IMR-90 (cell line): ENCODE measurements at regions not wholly inside any gene's neighbourhood (a gene's known extent, or its start where the extent isn't known, plus 50 kb on each side); places are given as distances from the start of the nearest gene placed in this dataset.

ENCODE experiments used
- ATAC-seq: fragments of 200-7000 bp; cut with Tn5 transposase; 2 replicates; pipeline ENCODE4 v1.9.1; 2020; ENCODE audit warnings: low read depth, mild to moderate bottlenecking, moderate library complexity
- BruUV-seq: library from RNA; stranded (reverse); fragments of 400-500 nt; replicated peaks from 2 replicates; lab custom pipeline; 2021; lab: Mats Ljungman, UMichigan
- CTCF ChIA-PET: fragments of 300-600 bp; formaldehyde crosslinking; extraction: SDS; loops from one replicate; lab custom pipeline; 2021; ENCODE audit warnings: antibody characterized with exemption; lab: Yijun Ruan, JAX
- POLR2A ChIA-PET: fragments of 300-600 bp; sonication (Branson Sonifier 250); formaldehyde crosslinking; loops from one replicate; lab custom pipeline; 2022; ENCODE audit warnings: antibody characterized with exemption; ENCODE audit not compliant: unreplicated experiment; lab: Charles Lee
- DNase-seq: peaks from one replicate; pipeline ENCODE4 v3.0.0; 2013
- H2AFZ ChIP-seq: replicated peaks from 2 replicates; pipeline ENCODE3; 2013; ENCODE audit warnings: low read length, mild to moderate bottlenecking; ENCODE audit not compliant: poor library complexity
- H2AK5ac ChIP-seq: 2 replicates; pipeline ENCODE4 v1.6.1; 2013; ENCODE audit warnings: low read depth, low read length, inconsistent platforms
- H2AK9ac ChIP-seq: replicated peaks from 2 replicates; pipeline ENCODE3; 2013; ENCODE audit warnings: mild to moderate bottlenecking, low read depth, low read length, moderate library complexity; ENCODE audit not compliant: poor library complexity
- H2BK120ac ChIP-seq: 2 replicates; pipeline ENCODE4 v1.6.1; 2013; ENCODE audit warnings: low read depth, low read length, inconsistent platforms
- H2BK15ac ChIP-seq: 3 replicates; pipeline ENCODE4 v1.6.1; 2013; ENCODE audit warnings: low read depth, low read length, inconsistent platforms
- H2BK20ac ChIP-seq: 2 replicates; pipeline ENCODE4 v1.6.1; 2013; ENCODE audit warnings: low read depth, mild to moderate bottlenecking, inconsistent platforms, low read length, moderate library complexity
- H2BK5ac ChIP-seq: 2 replicates; pipeline ENCODE4 v1.6.1; 2013; ENCODE audit warnings: mild to moderate bottlenecking, low read depth, low read length, inconsistent platforms; ENCODE audit not compliant: poor library complexity, severe bottlenecking
- H3K14ac ChIP-seq: replicated peaks from 2 replicates; pipeline ENCODE4 v1.6.1; 2013; ENCODE audit warnings: low read depth, low read length, inconsistent platforms
- H3K18ac ChIP-seq: 2 replicates; pipeline ENCODE4 v1.6.1; 2013; ENCODE audit warnings: low read depth, low read length, control low read depth
- H3K23ac ChIP-seq: 2 replicates; pipeline ENCODE4 v1.6.1; 2013; ENCODE audit warnings: low read depth, low read length, inconsistent platforms
- H3K27ac ChIP-seq: 2 replicates; pipeline ENCODE4 v1.5.1; 2013; ENCODE audit warnings: mild to moderate bottlenecking, control low read depth, low read length; ENCODE audit not compliant: insufficient read depth
- H3K27me3 ChIP-seq: 2 replicates; pipeline ENCODE4 v1.6.1; 2013; ENCODE audit warnings: low read length; ENCODE audit not compliant: control insufficient read depth, insufficient read depth
- H3K36me3 ChIP-seq: 2 replicates; pipeline ENCODE4 v1.6.1; 2013; ENCODE audit warnings: low read length, mixed read lengths; ENCODE audit not compliant: control insufficient read depth, insufficient read depth
- H3K4ac ChIP-seq: 2 replicates; pipeline ENCODE4 v1.6.1; 2013; ENCODE audit warnings: low read depth, low read length, inconsistent platforms
- H3K4me1 ChIP-seq: 2 replicates; pipeline ENCODE4 v1.6.1; 2013; ENCODE audit warnings: low read length, mixed read lengths; ENCODE audit not compliant: control insufficient read depth, insufficient read depth
- H3K4me2 ChIP-seq: 2 replicates; pipeline ENCODE4 v1.6.1; 2013; ENCODE audit warnings: low read depth, mild to moderate bottlenecking, control low read depth, low read length, moderate library complexity
- H3K4me3 ChIP-seq: 2 replicates; pipeline ENCODE4 v1.5.1; 2013; ENCODE audit warnings: low read depth, mild to moderate bottlenecking, control low read depth, low read length, moderate library complexity; ENCODE audit not compliant: insufficient read depth
- H3K56ac ChIP-seq: 2 replicates; pipeline ENCODE4 v1.6.1; 2013; ENCODE audit warnings: low read length, inconsistent platforms; ENCODE audit not compliant: insufficient read depth; ENCODE audit errors: extremely low read depth
- H3K79me1 ChIP-seq, 2 experiments: 2 replicates each; pipeline ENCODE4 v1.6.1; 2013; ENCODE audit warnings: low read length in 2 of 2, inconsistent platforms in 1 of 2, low read depth in 1 of 2
- H3K9ac ChIP-seq: 2 replicates; pipeline ENCODE4 v1.6.1; 2013; ENCODE audit warnings: low read depth, low read length, control low read depth
- H3K9me1 ChIP-seq: 2 replicates; pipeline ENCODE4 v1.6.1; 2013; ENCODE audit warnings: low read length, inconsistent platforms; ENCODE audit not compliant: insufficient read depth
- H3K9me3 ChIP-seq: 2 replicates; pipeline ENCODE4 v1.6.1; 2013; ENCODE audit warnings: low read length; ENCODE audit not compliant: control insufficient read depth, insufficient read depth
- H4K20me1 ChIP-seq: 2 replicates; pipeline ENCODE4 v1.6.1; 2013; ENCODE audit warnings: low read length, inconsistent platforms; ENCODE audit not compliant: insufficient read depth
- H4K5ac ChIP-seq: 2 replicates; pipeline ENCODE4 v1.6.1; 2013; ENCODE audit warnings: mild to moderate bottlenecking, low read depth, low read length, control low read depth
- H4K8ac ChIP-seq, 2 experiments: 2 replicates each; pipeline ENCODE4 v1.6.1; 2013; ENCODE audit warnings: low read depth in 2 of 2, low read length in 2 of 2, control low read depth in 1 of 2, inconsistent platforms in 1 of 2
- H4K91ac ChIP-seq: 2 replicates; pipeline ENCODE4 v1.6.1; 2013; ENCODE audit warnings: low read depth, low read length, inconsistent platforms; ENCODE audit not compliant: insufficient read depth
- BHLHE40 ChIP-seq: fragments of 150-350 bp; IDR thresholded peaks from 2 replicates; pipeline ENCODE4 v1.6.1; 2016; ENCODE audit warnings: mild to moderate bottlenecking, low read depth, low read length
- CHD1 ChIP-seq: IDR thresholded peaks from 2 replicates; pipeline ENCODE4 v1.6.1; 2012; ENCODE audit warnings: low read depth, low read length, improper control_type of control experiment
- FOS ChIP-seq: fragments of 150-350 bp; IDR thresholded peaks from 2 replicates; pipeline ENCODE4 v1.6.1; 2016; ENCODE audit warnings: low read depth, low read length
- MAFK ChIP-seq: IDR thresholded peaks from 2 replicates; pipeline ENCODE4 v1.6.1; 2012; ENCODE audit warnings: low read depth, low read length, improper control_type of control experiment
- MAZ ChIP-seq: IDR thresholded peaks from 2 replicates; pipeline ENCODE4 v1.6.1; 2012; ENCODE audit warnings: low read depth, mild to moderate bottlenecking, low read length, improper control_type of control experiment, moderate library complexity, borderline replicate concordance
- MXI1 ChIP-seq: IDR thresholded peaks from 2 replicates; pipeline ENCODE4 v1.6.1; 2012; ENCODE audit warnings: low read depth, mild to moderate bottlenecking, low read length, moderate library complexity, borderline replicate concordance
- NFE2L2 ChIP-seq: fragments of 150-350 bp; IDR thresholded peaks from 2 replicates; pipeline ENCODE4 v1.6.1; 2016; ENCODE audit warnings: low read depth, mild to moderate bottlenecking, low read length
- POLR2A ChIP-seq: IDR thresholded peaks from 2 replicates; pipeline ENCODE4 v1.6.1; 2012; ENCODE audit warnings: mild to moderate bottlenecking, low read depth, low read length
- RCOR1 ChIP-seq: IDR thresholded peaks from 2 replicates; pipeline ENCODE4 v1.6.1; 2012; ENCODE audit warnings: mild to moderate bottlenecking, low read length, improper control_type of control experiment; ENCODE audit not compliant: insufficient replicate concordance
- WGBS, 2 experiments: methylation state at CpG; one replicate each; pipeline versions ENCODE4 v1.1.5 to v1.1.7; 2013; ENCODE audit warnings: missing lambda C conversion rate in 2 of 2; ENCODE audit not compliant: insufficient read length in 1 of 2; ENCODE audit errors: extremely low coverage in 2 of 2; 5-methylcytosine and 5-hydroxymethylcytosine counted together
- dilution Hi-C: fragments of 300-500 bp; cut with HindIII; formaldehyde crosslinking; loops from one replicate; pipeline ENCODE4 v1.14.3; 2018; ENCODE audit warnings: low sequenced_read_pairs; ENCODE audit not compliant: unreplicated experiment
- in situ Hi-C: fragments of 300-500 bp; cut with MboI; formaldehyde crosslinking; loops from 3 replicates; pipeline ENCODE4 v1.14.3; 2019; ENCODE audit warnings: low sequenced_read_pairs, inconsistent platforms, mixed read lengths
- intact Hi-C: fragments of 100-400 bp; cut with micrococcal nuclease; formaldehyde crosslinking; loops from 2 replicates; pipeline ENCODE4 v1.10.0; 2022
- TF ChIP-seq, protein P1 (sequence below): fragments of 150-350 bp; IDR thresholded peaks from 2 replicates; pipeline ENCODE4 v1.6.1; 2016; ENCODE audit warnings: low read depth, mild to moderate bottlenecking, low read length, moderate library complexity, borderline replicate concordance
- TF ChIP-seq, protein P2 (sequence below): conservative IDR thresholded peaks from 2 replicates; pipeline ENCODE4 v1.5.1; 2012; ENCODE audit warnings: mild to moderate bottlenecking, low read depth, low read length, improper control_type of control experiment
- TF ChIP-seq, protein P3 (sequence below): fragments of 150-350 bp; IDR thresholded peaks from 2 replicates; pipeline ENCODE4 v1.6.1; 2017; ENCODE audit warnings: mild to moderate bottlenecking, antibody characterized with exemption, low read length, low read depth

DNA sequence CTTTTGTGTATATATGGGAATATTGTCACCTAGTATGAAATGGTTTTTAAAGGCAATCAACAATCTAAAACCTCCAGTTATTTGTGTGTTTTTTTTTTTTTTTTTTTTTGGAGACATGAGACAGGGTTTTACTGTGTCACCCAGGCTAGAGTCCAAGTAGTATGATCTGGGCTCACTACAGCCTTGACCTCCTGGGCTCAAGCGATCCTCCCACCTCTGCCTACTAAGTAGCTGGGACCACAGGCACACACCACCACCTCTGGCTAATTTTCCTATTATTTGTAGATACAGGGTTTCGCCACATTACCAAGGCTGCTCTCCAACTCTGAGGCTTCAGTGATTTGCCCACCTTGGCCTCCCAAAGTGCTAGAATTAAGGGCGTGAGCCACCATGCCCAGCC, 349.9 kb downstream of the UTRN start:
- Histone ChIP-seq H3K4me1 (no peaks in the 10 kb centered on the region), H3K18ac (no peak overlapping the region), H3K23ac (no peak overlapping the region), H3K9ac (no peak overlapping the region), H3K79me1 (peaks cover 3 to 4% of the 10 kb centered on the region in 2 experiments; a peak in 1 of 4 replicates), H3K56ac (no peak overlapping the region), H3K14ac (no peak overlapping the region), H3K9me3 (no peaks in the 10 kb centered on the region), H4K20me1 (no peaks in the 10 kb centered on the region), H2AK9ac (no peak overlapping the region), H3K27me3 (no peaks in the 10 kb centered on the region), H4K8ac (no peak overlapping the region), H3K4me3 (no peak overlapping the region), H2BK15ac (no peak overlapping the region), H3K36me3 (no peaks in the 10 kb centered on the region), H3K9me1 (peaks cover 4% of the 10 kb centered on the region; the same call in 1 of the 2 replicates), H2AK5ac (no peak overlapping the region), H4K5ac (no peak overlapping the region), H2AFZ (no peak overlapping the region), H2BK120ac (no peak overlapping the region), H2BK5ac (no peak overlapping the region), H3K27ac (no peak overlapping the region), H3K4me2 (no peak overlapping the region), H2BK20ac (no peak overlapping the region), H4K91ac (no peak overlapping the region), H3K4ac (no peak overlapping the region)
- ATAC-seq = no peak
- WGBS, 2 experiments = 100% methylated on average over 1 of the region's 3 CpGs; no CpG with 5 or more reads in 1 of the 2 experiments
- dilution Hi-C loops = no loop called here
- ChIA-PET CTCF (interaction anchor here (0.6 kb wide), 2 partner anchors 1280 to 1294 kb away, joined by 3 to 4 read pairs; no protein-coding TSS in a partner anchor), POLR2A (no interaction called here)
- TF ChIP-seq MXI1 = no peak
- no peak for TF ChIP-seq BHLHE40
- TF ChIP-seq, protein P1, sequence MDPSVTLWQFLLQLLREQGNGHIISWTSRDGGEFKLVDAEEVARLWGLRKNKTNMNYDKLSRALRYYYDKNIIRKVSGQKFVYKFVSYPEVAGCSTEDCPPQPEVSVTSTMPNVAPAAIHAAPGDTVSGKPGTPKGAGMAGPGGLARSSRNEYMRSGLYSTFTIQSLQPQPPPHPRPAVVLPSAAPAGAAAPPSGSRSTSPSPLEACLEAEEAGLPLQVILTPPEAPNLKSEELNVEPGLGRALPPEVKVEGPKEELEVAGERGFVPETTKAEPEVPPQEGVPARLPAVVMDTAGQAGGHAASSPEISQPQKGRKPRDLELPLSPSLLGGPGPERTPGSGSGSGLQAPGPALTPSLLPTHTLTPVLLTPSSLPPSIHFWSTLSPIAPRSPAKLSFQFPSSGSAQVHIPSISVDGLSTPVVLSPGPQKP = no peak
- TF ChIP-seq NFE2L2 = no peak
- TF ChIP-seq CHD1 = no peak
- TF ChIP-seq MAFK = no peak
- no peak for TF ChIP-seq MAZ
- TF ChIP-seq, protein P2, sequence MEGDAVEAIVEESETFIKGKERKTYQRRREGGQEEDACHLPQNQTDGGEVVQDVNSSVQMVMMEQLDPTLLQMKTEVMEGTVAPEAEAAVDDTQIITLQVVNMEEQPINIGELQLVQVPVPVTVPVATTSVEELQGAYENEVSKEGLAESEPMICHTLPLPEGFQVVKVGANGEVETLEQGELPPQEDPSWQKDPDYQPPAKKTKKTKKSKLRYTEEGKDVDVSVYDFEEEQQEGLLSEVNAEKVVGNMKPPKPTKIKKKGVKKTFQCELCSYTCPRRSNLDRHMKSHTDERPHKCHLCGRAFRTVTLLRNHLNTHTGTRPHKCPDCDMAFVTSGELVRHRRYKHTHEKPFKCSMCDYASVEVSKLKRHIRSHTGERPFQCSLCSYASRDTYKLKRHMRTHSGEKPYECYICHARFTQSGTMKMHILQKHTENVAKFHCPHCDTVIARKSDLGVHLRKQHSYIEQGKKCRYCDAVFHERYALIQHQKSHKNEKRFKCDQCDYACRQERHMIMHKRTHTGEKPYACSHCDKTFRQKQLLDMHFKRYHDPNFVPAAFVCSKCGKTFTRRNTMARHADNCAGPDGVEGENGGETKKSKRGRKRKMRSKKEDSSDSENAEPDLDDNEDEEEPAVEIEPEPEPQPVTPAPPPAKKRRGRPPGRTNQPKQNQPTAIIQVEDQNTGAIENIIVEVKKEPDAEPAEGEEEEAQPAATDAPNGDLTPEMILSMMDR = no peak
- TF ChIP-seq POLR2A = no peak
- TF ChIP-seq, protein P3, sequence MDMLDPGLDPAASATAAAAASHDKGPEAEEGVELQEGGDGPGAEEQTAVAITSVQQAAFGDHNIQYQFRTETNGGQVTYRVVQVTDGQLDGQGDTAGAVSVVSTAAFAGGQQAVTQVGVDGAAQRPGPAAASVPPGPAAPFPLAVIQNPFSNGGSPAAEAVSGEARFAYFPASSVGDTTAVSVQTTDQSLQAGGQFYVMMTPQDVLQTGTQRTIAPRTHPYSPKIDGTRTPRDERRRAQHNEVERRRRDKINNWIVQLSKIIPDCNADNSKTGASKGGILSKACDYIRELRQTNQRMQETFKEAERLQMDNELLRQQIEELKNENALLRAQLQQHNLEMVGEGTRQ = no peak
- TF ChIP-seq RCOR1 = no peak
- TF ChIP-seq FOS = no peak
- in situ Hi-C loops = no loop called here
- DNase-seq = no peak
- intact Hi-C loops = no loop called here
- BruUV-seq = no TSS peak
